22Rv1 (cell line): ENCODE measurements at regions not wholly inside any gene's neighbourhood (a gene's known extent, or its start where the extent isn't known, plus 50 kb on each side); places are given as distances from the start of the nearest gene placed in this dataset.

ENCODE experiments used
- ZFX ChIP-seq: fragments of 450-650 bp; IDR thresholded peaks from 2 replicates; pipeline ENCODE4 v1.6.1; 2017; ENCODE audit warnings: antibody characterized with exemption, borderline replicate concordance
- TF ChIP-seq, protein P1 (sequence below): fragments of 450-650 bp; IDR thresholded peaks from 2 replicates; pipeline ENCODE4 v1.5.1; 2017; ENCODE audit warnings: mild to moderate bottlenecking

DNA sequence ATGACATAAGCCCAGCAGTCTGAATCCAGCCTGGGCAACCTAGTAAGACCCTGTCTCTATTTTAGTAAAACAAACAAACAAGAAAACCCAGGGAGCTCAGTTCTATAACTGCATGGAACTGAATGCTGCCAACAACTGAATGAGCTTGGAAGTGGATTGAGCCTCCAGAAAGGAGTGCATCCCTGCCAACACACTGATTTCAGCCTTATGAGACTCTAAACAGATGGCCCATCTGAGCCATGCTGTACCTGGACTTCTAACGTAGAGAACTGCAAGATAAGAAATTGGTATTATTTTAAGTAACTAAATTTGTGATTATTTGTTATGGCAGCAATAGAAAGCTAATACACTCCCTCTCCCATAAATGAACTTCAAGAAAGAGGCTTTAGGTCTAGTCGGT is 150.4 kb upstream of the RAI14 start:
- TF ChIP-seq, protein P1, sequence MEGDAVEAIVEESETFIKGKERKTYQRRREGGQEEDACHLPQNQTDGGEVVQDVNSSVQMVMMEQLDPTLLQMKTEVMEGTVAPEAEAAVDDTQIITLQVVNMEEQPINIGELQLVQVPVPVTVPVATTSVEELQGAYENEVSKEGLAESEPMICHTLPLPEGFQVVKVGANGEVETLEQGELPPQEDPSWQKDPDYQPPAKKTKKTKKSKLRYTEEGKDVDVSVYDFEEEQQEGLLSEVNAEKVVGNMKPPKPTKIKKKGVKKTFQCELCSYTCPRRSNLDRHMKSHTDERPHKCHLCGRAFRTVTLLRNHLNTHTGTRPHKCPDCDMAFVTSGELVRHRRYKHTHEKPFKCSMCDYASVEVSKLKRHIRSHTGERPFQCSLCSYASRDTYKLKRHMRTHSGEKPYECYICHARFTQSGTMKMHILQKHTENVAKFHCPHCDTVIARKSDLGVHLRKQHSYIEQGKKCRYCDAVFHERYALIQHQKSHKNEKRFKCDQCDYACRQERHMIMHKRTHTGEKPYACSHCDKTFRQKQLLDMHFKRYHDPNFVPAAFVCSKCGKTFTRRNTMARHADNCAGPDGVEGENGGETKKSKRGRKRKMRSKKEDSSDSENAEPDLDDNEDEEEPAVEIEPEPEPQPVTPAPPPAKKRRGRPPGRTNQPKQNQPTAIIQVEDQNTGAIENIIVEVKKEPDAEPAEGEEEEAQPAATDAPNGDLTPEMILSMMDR = no peak
- no peak for TF ChIP-seq ZFX
